Progenitor cell of endocrine pancreas (in vitro differentiated cells): ENCODE measurements at regions not wholly inside any gene's neighbourhood (a gene's known extent, or its start where the extent isn't known, plus 50 kb on each side); places are given as distances from the start of the nearest gene placed in this dataset.

Experiments
- DNase-seq: peaks from one replicate; pipeline ENCODE4 v3.0.0; 2021; ENCODE audit warnings: low spot score; ENCODE audit not compliant: unreplicated experiment
- H3K27ac Mint-ChIP-seq: 2 replicates; pipeline ENCODE4 v1.8.0; 2021; ENCODE audit warnings: mild to moderate bottlenecking, moderate library complexity, mixed read lengths
- H3K27me3 Mint-ChIP-seq: 2 replicates; pipeline ENCODE4 v1.8.0; 2021; ENCODE audit warnings: mixed read lengths
- H3K36me3 Mint-ChIP-seq: 2 replicates; pipeline ENCODE4 v1.8.0; 2022; ENCODE audit warnings: mixed read lengths; ENCODE audit not compliant: insufficient read depth
- H3K4me1 Mint-ChIP-seq: 2 replicates; pipeline ENCODE4 v1.8.0; 2021; ENCODE audit warnings: low read depth, mixed read lengths
- H3K4me3 Mint-ChIP-seq: 2 replicates; pipeline ENCODE4 v1.8.0; 2021; ENCODE audit warnings: low read depth, mild to moderate bottlenecking, moderate library complexity, mixed read lengths
- H3K9me3 Mint-ChIP-seq: 2 replicates; pipeline ENCODE4 v1.8.0; 2021; ENCODE audit warnings: low read depth, mixed read lengths
- TF ChIP-seq, protein P1 (sequence below): fragments of 200-600 bp; sonication (generic); IDR thresholded peaks from one replicate; pipeline ENCODE4 v1.5.0; 2021; ENCODE audit warnings: antibody characterized with exemption, mild to moderate bottlenecking; ENCODE audit not compliant: unreplicated experiment

DNA sequence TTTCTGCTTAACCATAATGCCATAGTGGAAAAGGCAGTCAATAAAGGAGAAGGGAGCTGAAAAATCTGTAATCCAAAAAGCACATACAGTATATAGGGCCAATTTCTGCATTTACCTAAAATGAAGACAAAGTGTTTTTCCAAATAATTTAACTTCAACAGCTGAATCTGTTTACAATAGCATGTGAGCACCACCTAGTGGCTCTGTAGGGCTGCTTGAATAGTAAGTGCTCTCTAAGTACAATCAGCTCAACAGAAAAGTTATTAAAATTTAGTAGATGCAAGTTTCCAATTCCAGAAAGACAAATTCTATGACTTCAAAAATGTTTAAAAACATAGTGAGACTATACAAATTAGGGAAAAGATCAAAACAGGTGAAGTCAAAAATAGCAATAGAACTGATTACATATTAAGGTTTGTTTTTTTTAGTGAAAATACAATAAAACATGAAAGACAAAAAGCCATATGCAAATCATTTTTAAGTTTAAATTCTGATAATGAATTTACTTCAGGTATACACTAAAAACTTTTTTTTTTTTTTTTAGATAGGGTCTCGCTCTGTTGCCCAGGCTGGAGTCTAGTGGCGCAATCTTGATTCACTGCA lies 220.0 kb downstream of the SETD4 start:
- no peak overlapping the region for H3K4me3 Mint-ChIP-seq
- H3K9me3 Mint-ChIP-seq, result no peaks in the 10 kb centered on the region
- DNase-seq, result peak; percentile 35
- H3K36me3 Mint-ChIP-seq, result no peaks in the 10 kb centered on the region
- H3K4me1 Mint-ChIP-seq, result peaks cover 2% of the 10 kb centered on the region
- TF ChIP-seq, protein P1, sequence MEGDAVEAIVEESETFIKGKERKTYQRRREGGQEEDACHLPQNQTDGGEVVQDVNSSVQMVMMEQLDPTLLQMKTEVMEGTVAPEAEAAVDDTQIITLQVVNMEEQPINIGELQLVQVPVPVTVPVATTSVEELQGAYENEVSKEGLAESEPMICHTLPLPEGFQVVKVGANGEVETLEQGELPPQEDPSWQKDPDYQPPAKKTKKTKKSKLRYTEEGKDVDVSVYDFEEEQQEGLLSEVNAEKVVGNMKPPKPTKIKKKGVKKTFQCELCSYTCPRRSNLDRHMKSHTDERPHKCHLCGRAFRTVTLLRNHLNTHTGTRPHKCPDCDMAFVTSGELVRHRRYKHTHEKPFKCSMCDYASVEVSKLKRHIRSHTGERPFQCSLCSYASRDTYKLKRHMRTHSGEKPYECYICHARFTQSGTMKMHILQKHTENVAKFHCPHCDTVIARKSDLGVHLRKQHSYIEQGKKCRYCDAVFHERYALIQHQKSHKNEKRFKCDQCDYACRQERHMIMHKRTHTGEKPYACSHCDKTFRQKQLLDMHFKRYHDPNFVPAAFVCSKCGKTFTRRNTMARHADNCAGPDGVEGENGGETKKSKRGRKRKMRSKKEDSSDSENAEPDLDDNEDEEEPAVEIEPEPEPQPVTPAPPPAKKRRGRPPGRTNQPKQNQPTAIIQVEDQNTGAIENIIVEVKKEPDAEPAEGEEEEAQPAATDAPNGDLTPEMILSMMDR, result peak; percentile 96
- peaks cover 10% of the 10 kb centered on the region for H3K27me3 Mint-ChIP-seq
- H3K27ac Mint-ChIP-seq, result no peak overlapping the region

DNA sequence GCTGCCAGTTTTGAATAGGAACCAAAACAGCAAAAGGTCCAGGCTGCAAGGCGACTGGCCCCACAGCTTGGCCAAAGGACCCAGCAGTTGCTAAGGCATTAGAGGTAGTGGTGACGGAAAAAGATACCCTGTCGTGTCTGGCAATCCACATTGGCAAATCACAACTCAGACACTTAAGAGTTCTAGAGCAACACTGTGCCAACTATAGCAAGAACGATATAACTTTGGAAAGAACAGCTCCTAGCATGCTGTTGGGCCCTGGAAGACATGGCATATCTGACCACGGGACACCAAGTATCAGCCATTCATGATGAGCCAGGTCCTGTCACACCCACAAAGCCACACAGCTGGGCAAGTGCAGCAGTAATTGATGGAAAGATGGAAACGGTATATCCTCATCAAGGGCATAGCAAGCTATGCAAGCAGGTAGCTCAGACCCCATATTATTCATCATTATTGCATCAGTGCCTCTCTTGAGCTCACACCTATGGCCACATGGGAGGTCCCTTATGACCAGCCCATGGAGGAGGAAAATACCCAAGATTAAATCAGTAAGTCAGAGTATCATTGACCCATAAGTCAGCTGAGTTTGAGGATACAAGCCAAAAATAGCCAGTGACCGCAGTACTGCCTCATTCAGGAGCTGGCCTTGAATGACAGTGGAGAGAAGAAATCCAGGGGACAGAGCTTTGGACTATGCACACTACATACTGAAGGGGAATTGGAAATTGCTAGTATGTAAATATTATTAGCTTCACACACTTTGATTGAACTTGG lies 221.2 kb downstream of the SETD4 start:
- Mint-ChIP-seq H3K4me3 (no peak overlapping the region), H3K27ac (no peak overlapping the region), H3K27me3 (peaks cover 11% of the 10 kb centered on the region), H3K36me3 (no peaks in the 10 kb centered on the region), H3K9me3 (no peaks in the 10 kb centered on the region), H3K4me1 (peaks cover 2% of the 10 kb centered on the region)
- DNase-seq, result no peak
- TF ChIP-seq, protein P1, result no peak

DNA sequence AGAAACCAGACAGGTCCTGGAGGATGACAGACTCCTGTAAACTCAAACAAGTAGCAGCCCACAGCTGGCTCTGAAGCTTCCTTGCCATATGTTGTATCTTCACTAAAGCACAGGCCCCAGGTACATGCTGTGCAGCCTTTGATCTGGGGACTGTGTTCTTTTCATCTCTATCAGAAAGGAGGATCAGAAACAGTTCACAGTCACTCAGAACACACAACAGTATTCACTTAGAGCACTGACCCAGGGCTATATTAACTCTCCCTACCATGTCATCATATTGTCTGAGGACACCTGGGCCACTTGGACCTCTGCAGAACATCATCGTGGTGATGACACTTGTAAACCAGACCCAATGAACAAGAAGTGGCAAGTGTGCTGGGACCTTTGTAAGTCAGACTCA lies 222.0 kb downstream of the SETD4 start:
- DNase-seq, result no peak
- Mint-ChIP-seq H3K9me3 (no peaks in the 10 kb centered on the region), H3K36me3 (no peaks in the 10 kb centered on the region), H3K27ac (no peak overlapping the region), H3K4me1 (peaks cover 2% of the 10 kb centered on the region), H3K4me3 (no peak overlapping the region), H3K27me3 (peaks cover 9% of the 10 kb centered on the region)
- TF ChIP-seq, protein P1, result no peak

DNA sequence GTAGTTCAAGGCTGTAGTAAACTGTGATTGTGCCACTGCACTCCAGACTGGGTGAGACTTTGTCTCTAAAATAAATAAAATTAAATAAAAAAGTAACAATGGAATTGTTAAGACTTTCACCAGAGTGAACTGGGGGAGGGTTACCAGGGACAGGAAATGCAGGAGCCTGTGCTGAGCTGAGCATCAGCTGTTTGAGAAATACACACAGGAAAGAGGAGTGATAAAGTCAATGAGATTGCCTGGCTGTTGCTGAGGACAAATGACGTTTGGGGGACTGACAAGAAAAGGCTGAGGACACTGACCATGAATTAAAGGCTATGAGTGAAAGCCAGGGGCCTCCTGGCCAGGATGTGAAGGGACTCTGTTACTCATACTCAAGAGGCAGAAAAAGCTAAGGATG lies 226.3 kb downstream of the SETD4 start:
- no peak overlapping the region for H3K27ac Mint-ChIP-seq
- peaks cover 4% of the 10 kb centered on the region for H3K4me1 Mint-ChIP-seq
- no peaks in the 10 kb centered on the region for H3K9me3 Mint-ChIP-seq
- no peak for DNase-seq
- TF ChIP-seq, protein P1, result no peak
- H3K36me3 Mint-ChIP-seq, result no peaks in the 10 kb centered on the region
- H3K4me3 Mint-ChIP-seq, result no peak overlapping the region
- peaks cover 9% of the 10 kb centered on the region for H3K27me3 Mint-ChIP-seq

DNA sequence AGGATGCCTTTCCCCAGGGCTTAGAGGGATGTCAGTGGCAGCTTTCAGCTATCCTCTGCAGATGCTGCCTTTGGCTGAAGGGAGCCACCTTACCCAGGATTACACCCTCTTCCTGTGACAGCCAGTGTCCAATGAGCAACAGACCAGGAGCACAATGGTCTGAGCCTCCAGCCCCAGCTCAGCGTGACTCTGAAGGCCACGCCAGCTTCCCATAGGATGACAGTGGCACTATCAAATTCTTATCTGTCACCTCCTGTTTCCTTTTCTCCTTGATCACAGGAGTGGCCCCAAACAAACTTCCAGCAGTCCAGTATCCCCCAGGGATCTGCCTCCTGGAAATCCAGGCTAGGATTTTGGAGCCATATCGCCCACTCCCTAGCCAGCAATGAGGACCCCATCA lies 226.9 kb downstream of the SETD4 start:
- Mint-ChIP-seq H3K9me3 (no peaks in the 10 kb centered on the region), H3K4me3 (no peak overlapping the region), H3K4me1 (peaks cover 5% of the 10 kb centered on the region), H3K27me3 (peaks cover 11% of the 10 kb centered on the region), H3K27ac (no peak overlapping the region), H3K36me3 (no peaks in the 10 kb centered on the region)
- DNase-seq, result no peak
- TF ChIP-seq, protein P1, result no peak
